Gastrocnemius medialis (tissue), 4 donors: ENCODE measurements at regions not wholly inside any gene's neighbourhood (a gene's known extent, or its start where the extent isn't known, plus 50 kb on each side); places are given as distances from the start of the nearest gene placed in this dataset.

Source experiments
- ATAC-seq, 2 donors: fragments of 150-250 bp; one replicate each; pipeline ENCODE4 v1.9.1; 2016
- DNase-seq, 2 donors: peaks; one replicate each; pipeline ENCODE4 v3.0.0-alpha.2; 2019
- H3K27ac ChIP-seq, 4 donors: fragments of 200-600 bp; sonication (generic); 1 replicate in 1 of 4; 2 replicates in 3 of 4; pipeline ENCODE4 v1.5.1; 2016 to 2018; ENCODE audit warnings: mild to moderate bottlenecking in 2 of 4, moderate library complexity in 1 of 4
- H3K27me3 ChIP-seq, 3 donors: fragments of 200-600 bp; sonication (generic) in 2 of 3; 1 replicate in 1 of 3; 2 replicates in 2 of 3; pipeline versions ENCODE4 v1.5.1 to v1.6.0; 2016 to 2019; ENCODE audit warnings: mild to moderate bottlenecking in 1 of 3, moderate library complexity in 1 of 3
- H3K36me3 ChIP-seq, 2 donors: fragments of 200-600 bp; sonication (generic) in 1 of 2; one replicate each; pipeline ENCODE4 v1.5.1; 2017 to 2018
- H3K4me1 ChIP-seq, 2 donors: fragments of 200-600 bp; sonication (generic) in 1 of 2; one replicate each; pipeline ENCODE4 v1.5.1; 2016 to 2017; ENCODE audit warnings: mild to moderate bottlenecking in 2 of 2
- H3K4me3 ChIP-seq, 4 donors: fragments of 200-600 bp; sonication (generic) in 3 of 4; 1 replicate in 1 of 4; 2 replicates in 3 of 4; pipeline ENCODE4 v1.5.1; 2016 to 2019; ENCODE audit warnings: mild to moderate bottlenecking in 2 of 4
- H3K9me3 ChIP-seq, 3 donors: fragments of 200-600 bp; sonication (generic) in 2 of 3; 1 replicate in 1 of 3; 2 replicates in 2 of 3; pipeline ENCODE4 v1.5.1; 2016 to 2019
- CTCF ChIP-seq, 5 experiments: fragments of 450-650 bp in 3 of 5; fragments of 200-600 bp in 2 of 5; sonication (generic) in 2 of 5; IDR thresholded peaks in 4 of 5; conservative IDR thresholded peaks in 1 of 5; 1 replicate in 4 of 5; 2 replicates in 1 of 5; pipeline ENCODE4 v1.5.1; 2016 to 2019; ENCODE audit warnings: antibody characterized with exemption in 5 of 5, mild to moderate bottlenecking in 3 of 5, moderate library complexity in 3 of 5
- POLR2A ChIP-seq, 2 donors: fragments of 450-650 bp; IDR thresholded peaks; one replicate each; pipeline ENCODE4 v1.6.1; 2017; ENCODE audit warnings: antibody characterized with exemption in 2 of 2, mild to moderate bottlenecking in 2 of 2, moderate library complexity in 2 of 2
- in situ Hi-C, 4 donors: fragments of 200-750 bp; cut with MboI; loops; one replicate each; pipeline versions ENCODE4 v1.15.0 to v1.8.0; 2017; ENCODE audit warnings: low sequenced_read_pairs in 4 of 4
- intact Hi-C: fragments of 100-400 bp; cut with DNase I; formaldehyde crosslinking; loops from one replicate; pipeline ENCODE4 v1.15.1; 2023; ENCODE audit warnings: low total_unique reads

- peaks cover 11 to 43% (median 17%) of the 10 kb centered on the region in 3 donors for H3K27me3 ChIP-seq
- in situ Hi-C loops (no loop called here), intact Hi-C loops (no loop called here)
- TF ChIP-seq POLR2A (IDR thresholded peaks at IDR 0.05) (no peak), CTCF (IDR thresholded peaks at IDR 0.05 in 4 of 5, conservative IDR thresholded peaks at IDR 0.05 in 1 of 5) (no peak)
- H3K36me3 ChIP-seq: no peaks in the 10 kb centered on the region
- ATAC-seq (no peak), DNase-seq (no peak)
- H3K9me3 ChIP-seq: no peaks in the 10 kb centered on the region
- no peak overlapping the region for H3K27ac ChIP-seq
- no peak overlapping the region for H3K4me3 ChIP-seq
- H3K4me1 ChIP-seq: no peaks in the 10 kb centered on the region
Measured at GRCh38 chr12:111271674-111272418, 97.0 kb downstream of the PHETA1 start.

GRCh38 chr12:111270774-111271173, 98.1 kb downstream of the PHETA1 start:
- DNase-seq: no peak
- no peaks in the 10 kb centered on the region for H3K9me3 ChIP-seq
- no peak overlapping the region for H3K4me3 ChIP-seq
- peaks cover 11 to 42% (median 17%) of the 10 kb centered on the region in 3 donors for H3K27me3 ChIP-seq
- intact Hi-C loops: no loop called here
- no peaks in the 10 kb centered on the region for H3K4me1 ChIP-seq
- H3K36me3 ChIP-seq: no peaks in the 10 kb centered on the region
- no peak overlapping the region for H3K27ac ChIP-seq
- no peak for TF ChIP-seq CTCF (IDR thresholded peaks at IDR 0.05 in 4 of 5, conservative IDR thresholded peaks at IDR 0.05 in 1 of 5)
- in situ Hi-C loops: no loop called here
- ATAC-seq: no peak

GRCh38 chr12:111270239-111270638, 98.7 kb downstream of the PHETA1 start:
- Histone ChIP-seq H3K9me3 (no peaks in the 10 kb centered on the region), H3K27me3 (peaks cover 11 to 42% (median 17%) of the 10 kb centered on the region in 3 donors), H3K4me1 (no peaks in the 10 kb centered on the region), H3K36me3 (no peaks in the 10 kb centered on the region), H3K4me3 (no peak overlapping the region), H3K27ac (no peak overlapping the region)
- DNase-seq: no peak
- in situ Hi-C loops: no loop called here
- intact Hi-C loops: no loop called here
- ATAC-seq: no peak
- TF ChIP-seq POLR2A (IDR thresholded peaks at IDR 0.05) (no peak), CTCF (IDR thresholded peaks at IDR 0.05 in 4 of 5, conservative IDR thresholded peaks at IDR 0.05 in 1 of 5) (no peak)

- H3K9me3 ChIP-seq: no peaks in the 10 kb centered on the region
- H3K36me3 ChIP-seq: no peaks in the 10 kb centered on the region
- no peak for DNase-seq
- H3K4me1 ChIP-seq: no peaks in the 10 kb centered on the region
- intact Hi-C loops (no loop called here), in situ Hi-C loops (no loop called here)
- no peak for TF ChIP-seq POLR2A (IDR thresholded peaks at IDR 0.05)
- TF ChIP-seq CTCF (IDR thresholded peaks at IDR 0.05 in 4 of 5, conservative IDR thresholded peaks at IDR 0.05 in 1 of 5): no peak
- peaks cover 11 to 42% (median 17%) of the 10 kb centered on the region in 3 donors for H3K27me3 ChIP-seq
- ATAC-seq: no peak
- H3K27ac ChIP-seq: no peak overlapping the region
- no peak overlapping the region for H3K4me3 ChIP-seq
Measured at GRCh38 chr12:111269718-111270117, 99.2 kb downstream of the PHETA1 start.
